Activated CD4-positive, alpha-beta T cell treated with anti-CD3 and anti-CD28 coated beads for 36 hours (primary cell): ENCODE measurements at regions not wholly inside any gene's neighbourhood (a gene's known extent, or its start where the extent isn't known, plus 50 kb on each side); places are given as distances from the start of the nearest gene placed in this dataset.
"Not testable (repeated sequence)": the region's sequence is repeated elsewhere in the genome, so short reads cannot be mapped to it uniquely, and the experiment has no call there.

ENCODE experiments used
- ATAC-seq: fragments of 200-7000 bp; cut with Tn5 transposase; one replicate; pipeline ENCODE4 v1.10.0; 2021; ENCODE audit warnings: mild to moderate bottlenecking, moderate library complexity
- CTCF ChIA-PET: fragments of 350-600 bp; sonication (Branson Sonifier 250); formaldehyde crosslinking; loops from one replicate; lab custom pipeline; 2021; ENCODE audit warnings: antibody characterized with exemption; lab: Charles Lee
- POLR2A ChIA-PET: fragments of 350-600 bp; sonication (Branson Sonifier 250); formaldehyde crosslinking; loops from one replicate; lab custom pipeline; 2021; ENCODE audit warnings: antibody characterized with exemption, inconsistent platforms; lab: Charles Lee
- DNase-seq: peaks from one replicate; pipeline ENCODE4 v3.0.0-alpha.2; 2020
- H3K27ac Mint-ChIP-seq: one replicate; pipeline ENCODE4 v1.8.0; 2021; ENCODE audit warnings: mixed read lengths
- H3K27me3 Mint-ChIP-seq: one replicate; pipeline ENCODE4 v1.8.0; 2021; ENCODE audit warnings: mixed read lengths
- H3K36me3 Mint-ChIP-seq: one replicate; pipeline ENCODE4 v1.8.0; 2021; ENCODE audit warnings: low read depth, mixed read lengths
- H3K4me1 Mint-ChIP-seq: one replicate; pipeline ENCODE4 v1.8.0; 2021; ENCODE audit warnings: mixed read lengths
- H3K4me3 Mint-ChIP-seq: one replicate; pipeline ENCODE4 v1.8.0; 2021; ENCODE audit warnings: mild to moderate bottlenecking, moderate library complexity, mixed read lengths
- H3K9me3 Mint-ChIP-seq: one replicate; pipeline ENCODE4 v1.8.0; 2021; ENCODE audit warnings: low read depth, mixed read lengths
- intact Hi-C, 2 experiments: fragments of 100-400 bp; cut with DNase I in 1 of 2; cut with micrococcal nuclease in 1 of 2; formaldehyde crosslinking; loops; one replicate each; pipeline versions ENCODE4 v1.14.2 to v1.15.1; 2022 to 2024; cut with DNase I, micrococcal nuclease

DNA sequence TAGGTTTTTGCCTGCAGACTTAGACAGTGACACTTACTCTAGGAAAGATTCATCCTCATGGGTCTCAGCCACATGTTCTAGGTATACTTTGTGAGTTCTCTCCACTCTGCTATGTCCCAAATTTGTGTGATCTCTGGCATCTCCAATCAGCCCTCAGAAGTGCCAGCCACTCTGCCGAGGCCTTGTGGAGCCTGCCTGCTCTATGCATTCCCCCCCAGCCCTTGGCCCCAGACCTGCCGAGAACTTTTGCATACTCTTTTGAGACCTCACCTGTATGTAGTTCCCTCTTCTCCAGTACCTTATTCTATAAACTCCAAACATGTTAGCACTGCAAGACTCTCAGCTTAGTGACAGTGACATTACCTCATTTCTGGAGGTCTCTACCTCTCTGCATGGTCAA, 2170.5 kb upstream of the DEFB115 start:
- ChIA-PET CTCF (no interaction called here), POLR2A (no interaction called here)
- Mint-ChIP-seq H3K36me3 (peaks cover 4% of the 10 kb centered on the region), H3K4me1 (no peaks in the 10 kb centered on the region), H3K27ac (no peak overlapping the region), H3K4me3 (no peak overlapping the region), H3K27me3 (no peaks in the 10 kb centered on the region), H3K9me3 (peaks cover 28% of the 10 kb centered on the region)
- no peak for DNase-seq
- intact Hi-C loops, result no loop called here
- no peak for ATAC-seq

DNA sequence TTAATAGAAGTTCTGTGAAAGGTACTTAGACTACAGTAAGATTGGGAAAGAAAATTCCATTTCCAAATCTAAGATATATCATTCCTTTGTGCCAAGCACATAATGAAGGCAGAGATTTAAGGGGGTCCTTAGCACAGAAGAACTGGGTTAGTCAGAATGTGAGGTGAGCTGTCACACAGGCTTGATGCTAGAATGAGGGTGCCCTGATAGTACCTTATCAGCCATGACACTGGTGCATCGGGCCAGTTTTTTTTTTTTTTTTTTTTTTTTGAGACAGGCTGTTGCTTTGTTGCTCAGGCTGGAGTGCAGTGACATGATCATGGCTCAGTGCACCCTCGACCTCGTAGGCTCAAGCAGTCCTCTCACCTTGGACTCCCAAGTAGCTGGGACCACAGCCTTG, 2169.6 kb upstream of the DEFB115 start:
- CTCF ChIA-PET, H3K4me1 Mint-ChIP-seq, H3K27me3 Mint-ChIP-seq, ATAC-seq, H3K4me3 Mint-ChIP-seq, POLR2A ChIA-PET, H3K27ac Mint-ChIP-seq, intact Hi-C loops, H3K36me3 Mint-ChIP-seq, DNase-seq: not testable (repeated sequence)
- peaks cover 27% of the 10 kb centered on the region for H3K9me3 Mint-ChIP-seq

DNA sequence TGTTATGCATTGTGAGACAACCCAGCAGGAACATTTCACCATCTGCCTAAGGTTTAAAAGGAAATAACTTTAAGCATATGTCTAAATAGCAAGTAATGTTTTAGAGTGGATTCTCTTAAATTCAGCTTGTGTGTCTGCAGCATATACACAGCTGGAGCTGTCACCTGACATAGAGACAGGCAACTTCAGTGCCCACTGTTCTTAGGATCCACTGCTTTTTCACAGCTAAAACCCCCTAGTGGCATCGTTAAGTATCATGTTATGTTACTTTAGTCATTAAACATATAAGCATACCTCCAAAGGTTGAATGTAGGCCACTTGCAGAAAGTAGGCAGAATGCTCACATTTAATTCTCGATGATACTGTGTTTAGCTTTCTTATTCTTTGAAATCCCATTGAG, 2169.0 kb upstream of the DEFB115 start:
- ATAC-seq, POLR2A ChIA-PET, DNase-seq, intact Hi-C loops, CTCF ChIA-PET, H3K27ac Mint-ChIP-seq, H3K27me3 Mint-ChIP-seq, H3K36me3 Mint-ChIP-seq, H3K4me3 Mint-ChIP-seq, H3K4me1 Mint-ChIP-seq: not testable (repeated sequence)
- peaks cover 25% of the 10 kb centered on the region for H3K9me3 Mint-ChIP-seq

DNA sequence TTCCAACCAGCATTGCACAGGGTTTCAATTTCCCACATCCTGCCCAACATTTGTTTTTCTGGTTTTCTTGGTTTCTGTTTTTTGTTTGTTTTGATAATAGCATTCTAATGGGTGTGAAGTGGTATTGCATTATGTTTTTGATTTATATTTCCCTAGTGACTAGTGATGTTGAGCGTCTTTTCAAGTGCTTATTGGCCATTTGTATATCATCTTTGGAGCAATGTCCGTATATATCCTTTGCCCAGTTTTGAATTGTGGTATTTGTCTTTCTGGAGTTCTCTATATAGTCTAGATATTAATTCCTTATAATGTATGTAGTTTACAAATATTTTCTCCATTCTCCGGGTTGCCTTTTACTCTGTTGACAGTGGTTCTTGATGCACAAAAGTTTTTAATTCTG, 2168.1 kb upstream of the DEFB115 start:
- POLR2A ChIA-PET, DNase-seq, H3K27me3 Mint-ChIP-seq, H3K4me1 Mint-ChIP-seq, intact Hi-C loops, H3K36me3 Mint-ChIP-seq, H3K27ac Mint-ChIP-seq, H3K4me3 Mint-ChIP-seq, CTCF ChIA-PET, ATAC-seq: not testable (repeated sequence)
- H3K9me3 Mint-ChIP-seq, result peaks cover 22% of the 10 kb centered on the region

DNA sequence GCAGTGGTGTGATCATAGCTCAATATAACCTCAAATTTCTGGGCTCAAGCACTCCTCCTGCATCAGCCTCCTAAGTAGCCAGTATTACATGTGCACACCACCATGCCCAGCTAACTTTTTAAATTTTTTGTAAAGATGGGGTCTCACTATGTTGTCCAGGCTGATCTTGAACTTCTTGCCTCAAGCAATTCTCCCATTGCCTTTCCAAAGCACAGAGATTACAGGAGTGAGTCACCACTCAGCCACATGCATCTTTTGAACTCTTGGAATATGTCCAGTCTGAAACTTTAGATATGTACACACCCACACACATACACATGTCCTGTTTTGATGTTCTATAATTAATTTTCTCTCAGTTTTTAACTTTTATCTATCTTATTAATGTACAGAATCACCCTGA, 2163.5 kb upstream of the DEFB115 start:
- H3K36me3 Mint-ChIP-seq, ATAC-seq: not testable (repeated sequence)
- H3K9me3 Mint-ChIP-seq, result peaks cover 15% of the 10 kb centered on the region

DNA sequence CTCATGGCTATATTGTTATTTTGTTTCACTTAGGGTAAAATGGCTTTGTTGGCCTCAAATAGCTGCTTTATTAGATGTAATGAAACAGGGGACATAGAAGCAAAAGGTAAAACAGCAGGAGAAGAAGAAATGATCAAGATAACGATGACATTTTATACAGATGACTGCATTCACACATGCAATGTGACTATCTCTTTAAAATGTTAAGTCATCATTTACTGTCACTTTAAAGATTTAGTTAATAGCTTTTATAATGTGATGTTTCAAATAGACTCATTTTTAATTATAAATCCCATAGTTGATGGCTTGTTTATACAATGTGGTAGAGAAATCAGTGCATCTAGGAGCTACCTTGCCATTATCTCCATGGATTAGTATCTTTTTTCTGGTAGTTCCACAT, 2160.8 kb upstream of the DEFB115 start:
- H3K27me3 Mint-ChIP-seq, DNase-seq, intact Hi-C loops, H3K4me3 Mint-ChIP-seq, H3K36me3 Mint-ChIP-seq, H3K9me3 Mint-ChIP-seq, POLR2A ChIA-PET, CTCF ChIA-PET, H3K4me1 Mint-ChIP-seq, H3K27ac Mint-ChIP-seq, ATAC-seq: not testable (repeated sequence)

More for the DNA sequence above, 2163.5 kb upstream of the DEFB115 start:
- DNase-seq, POLR2A ChIA-PET, H3K27me3 Mint-ChIP-seq, intact Hi-C loops, CTCF ChIA-PET, H3K4me1 Mint-ChIP-seq, H3K4me3 Mint-ChIP-seq, H3K27ac Mint-ChIP-seq: not testable (repeated sequence)

DNA sequence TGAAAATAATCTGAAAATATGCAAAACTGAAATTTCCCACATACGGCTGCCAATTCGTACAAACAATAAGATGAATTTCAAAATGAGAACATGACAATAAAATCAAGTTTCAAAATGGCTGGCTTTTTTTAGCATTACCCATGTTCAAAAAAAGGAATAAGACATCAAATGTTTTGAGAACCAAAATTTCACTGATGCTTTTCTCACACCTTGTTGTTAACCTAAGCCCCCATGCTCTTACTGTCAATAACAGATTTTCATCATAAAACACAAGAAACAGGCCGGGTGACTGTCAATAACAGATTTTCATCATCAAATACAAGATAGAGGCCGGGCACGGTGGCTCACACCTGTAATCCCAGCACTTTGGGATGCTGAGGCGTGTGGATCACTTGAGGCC, 2149.6 kb upstream of the DEFB115 start:
- H3K4me1 Mint-ChIP-seq, CTCF ChIA-PET, ATAC-seq, DNase-seq, H3K4me3 Mint-ChIP-seq, intact Hi-C loops, POLR2A ChIA-PET, H3K27me3 Mint-ChIP-seq, H3K36me3 Mint-ChIP-seq, H3K27ac Mint-ChIP-seq: not testable (repeated sequence)
- H3K9me3 Mint-ChIP-seq, result peaks cover 24% of the 10 kb centered on the region

DNA sequence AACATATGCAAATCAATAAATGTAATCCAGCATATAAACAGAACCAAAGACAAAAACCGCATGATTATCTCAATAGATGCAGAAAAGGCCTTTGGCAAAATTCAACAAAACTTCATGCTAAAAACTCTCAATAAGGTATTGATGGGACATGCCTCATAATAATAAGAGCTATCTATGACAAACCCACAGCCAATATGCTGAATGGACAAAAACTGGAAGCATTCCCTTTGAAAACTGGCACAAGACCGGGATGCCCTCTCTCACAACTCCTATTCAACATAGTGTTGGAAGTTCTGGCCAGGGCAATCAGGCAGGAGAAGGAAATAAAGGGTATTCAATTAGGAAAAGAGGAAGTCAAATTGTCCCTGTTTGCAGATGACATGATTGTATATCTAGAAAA, 2148.1 kb upstream of the DEFB115 start:
- H3K36me3 Mint-ChIP-seq, H3K27me3 Mint-ChIP-seq, H3K27ac Mint-ChIP-seq, ATAC-seq, CTCF ChIA-PET, POLR2A ChIA-PET, DNase-seq, H3K4me3 Mint-ChIP-seq, intact Hi-C loops, H3K4me1 Mint-ChIP-seq: not testable (repeated sequence)
- peaks cover 29% of the 10 kb centered on the region for H3K9me3 Mint-ChIP-seq

DNA sequence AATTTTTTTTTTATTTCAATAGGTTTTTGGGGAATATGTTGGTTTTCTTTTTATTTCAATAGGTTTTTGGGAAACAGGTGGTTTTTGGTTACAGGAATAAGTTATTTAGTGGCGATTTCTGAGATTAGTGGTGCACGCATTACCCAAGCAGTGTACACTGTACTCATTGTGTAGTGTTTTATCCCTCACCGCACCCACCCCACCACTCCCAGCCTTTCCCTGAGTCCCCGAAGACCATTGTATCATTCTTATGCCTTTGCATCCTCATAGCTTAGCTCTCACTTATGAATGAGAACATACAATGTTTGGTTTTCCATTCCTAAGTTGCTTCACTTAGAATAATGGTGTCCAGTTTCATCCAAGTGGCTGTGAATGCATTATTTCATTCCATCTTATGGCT, 2142.4 kb upstream of the DEFB115 start:
- peaks cover 30% of the 10 kb centered on the region for H3K9me3 Mint-ChIP-seq
- intact Hi-C loops, H3K27ac Mint-ChIP-seq, DNase-seq, H3K27me3 Mint-ChIP-seq, ATAC-seq, CTCF ChIA-PET, H3K4me3 Mint-ChIP-seq, H3K4me1 Mint-ChIP-seq, POLR2A ChIA-PET, H3K36me3 Mint-ChIP-seq: not testable (repeated sequence)

DNA sequence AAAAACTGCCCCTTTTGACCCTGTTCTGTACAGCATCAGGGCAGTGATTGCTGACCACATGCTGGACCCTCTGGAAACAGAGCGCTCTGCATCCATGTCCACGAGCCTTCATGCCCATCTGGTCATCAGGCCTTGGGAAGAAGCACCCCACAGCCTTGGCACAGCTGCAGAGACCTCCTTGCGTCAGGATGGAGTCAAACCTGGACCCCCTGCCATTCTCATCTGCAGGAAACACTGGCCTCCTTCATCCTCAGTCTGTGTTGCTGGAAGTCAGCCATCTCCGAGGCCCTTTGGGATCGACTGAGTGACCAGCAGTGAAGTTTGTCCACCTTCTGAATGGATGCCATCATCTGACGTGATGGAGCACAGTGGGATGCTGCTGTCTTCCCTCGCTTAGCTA, 2138.3 kb upstream of the DEFB115 start:
- DNase-seq (no peak), ATAC-seq (no peak)
- ChIA-PET CTCF (no interaction called here), POLR2A (no interaction called here)
- no peak overlapping the region for H3K27ac Mint-ChIP-seq
- no peak overlapping the region for H3K4me3 Mint-ChIP-seq
- H3K27me3 Mint-ChIP-seq, result no peaks in the 10 kb centered on the region
- no peaks in the 10 kb centered on the region for H3K36me3 Mint-ChIP-seq
- H3K4me1 Mint-ChIP-seq, result no peaks in the 10 kb centered on the region
- peaks cover 29% of the 10 kb centered on the region for H3K9me3 Mint-ChIP-seq
- intact Hi-C loops, result no loop called here

DNA sequence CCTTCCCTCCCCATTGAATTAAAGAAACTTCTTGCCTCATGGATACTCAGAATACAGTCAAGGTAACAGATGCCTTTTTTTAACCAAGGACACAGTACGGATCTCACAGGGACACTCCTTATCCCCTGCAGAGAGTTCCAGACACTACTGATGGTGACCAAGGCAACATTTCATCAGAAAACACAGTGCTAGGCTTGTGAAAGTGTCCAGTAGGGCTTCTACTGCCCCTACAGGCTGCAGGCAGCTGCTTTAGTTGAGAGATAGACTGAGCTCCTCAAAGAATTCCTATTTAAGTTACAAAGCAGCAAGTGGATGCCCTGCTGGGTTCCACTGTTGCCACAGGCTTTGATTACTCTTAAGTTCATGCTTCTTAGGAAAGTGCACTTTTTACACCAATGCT, 2137.8 kb upstream of the DEFB115 start:
- H3K4me1 Mint-ChIP-seq, H3K27me3 Mint-ChIP-seq, H3K4me3 Mint-ChIP-seq, POLR2A ChIA-PET, H3K36me3 Mint-ChIP-seq, CTCF ChIA-PET, ATAC-seq, DNase-seq, H3K27ac Mint-ChIP-seq: not testable (repeated sequence)
- peaks cover 32% of the 10 kb centered on the region for H3K9me3 Mint-ChIP-seq
- intact Hi-C loops, result loop anchor here (10.0 kb wide), 3 partner anchors 565 to 765 kb away; no protein-coding TSS in a partner anchor

DNA sequence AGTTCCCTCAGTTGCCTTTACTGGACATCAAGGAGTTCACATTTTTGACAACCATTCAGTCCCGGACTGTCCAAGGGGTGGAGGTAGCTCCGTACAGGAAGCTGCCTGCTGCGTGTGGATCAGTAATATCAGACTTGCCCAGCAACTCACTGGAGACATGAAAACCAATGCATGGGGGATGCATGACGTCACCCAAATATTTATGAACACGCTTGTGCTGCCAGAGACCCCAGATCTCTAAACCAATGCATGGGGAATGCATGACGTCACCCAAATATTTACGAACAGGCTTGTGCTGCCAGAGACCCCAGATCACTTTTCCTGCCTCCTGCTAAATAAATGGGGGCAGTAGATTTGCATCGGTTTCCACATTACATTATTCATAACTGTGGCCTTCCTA, 2137.4 kb upstream of the DEFB115 start:
- intact Hi-C loops, result loop anchor here (10.0 kb wide), 3 partner anchors 565 to 765 kb away; no protein-coding TSS in a partner anchor
- H3K4me3 Mint-ChIP-seq, POLR2A ChIA-PET, H3K27me3 Mint-ChIP-seq, ATAC-seq, H3K4me1 Mint-ChIP-seq, DNase-seq, H3K27ac Mint-ChIP-seq, H3K36me3 Mint-ChIP-seq, CTCF ChIA-PET: not testable (repeated sequence)
- peaks cover 34% of the 10 kb centered on the region for H3K9me3 Mint-ChIP-seq

DNA sequence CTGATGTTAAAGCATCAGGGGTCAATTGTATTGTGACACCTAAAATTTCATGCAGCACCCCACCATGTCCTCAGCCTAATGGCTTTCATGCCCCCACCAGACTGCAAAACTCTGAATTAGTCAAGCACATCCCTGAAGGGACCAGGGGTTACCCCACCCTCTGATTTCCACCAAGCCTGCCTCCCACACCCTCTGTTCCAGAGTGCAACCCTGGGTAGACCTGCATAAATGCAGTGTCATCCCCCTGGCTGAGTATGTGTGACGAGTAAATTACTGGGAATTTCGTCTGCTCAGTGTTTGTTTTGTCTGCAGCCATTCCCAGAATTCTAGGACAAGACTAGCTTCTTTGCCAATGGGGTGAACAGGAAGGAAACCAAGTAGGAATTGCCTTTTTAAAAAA, 2136.9 kb upstream of the DEFB115 start:
- ATAC-seq, H3K4me1 Mint-ChIP-seq, H3K4me3 Mint-ChIP-seq, H3K36me3 Mint-ChIP-seq, CTCF ChIA-PET, DNase-seq, H3K27ac Mint-ChIP-seq, POLR2A ChIA-PET, H3K27me3 Mint-ChIP-seq: not testable (repeated sequence)
- intact Hi-C loops, result loop anchor here (10.0 kb wide), 3 partner anchors 566 to 764 kb away; no protein-coding TSS in a partner anchor
- peaks cover 33% of the 10 kb centered on the region for H3K9me3 Mint-ChIP-seq
